ENCODE measurements at regions not wholly inside any gene's neighbourhood (a gene's known extent, or its start where the extent isn't known, plus 50 kb on each side); places are given as distances from the start of the nearest gene placed in this dataset.
A peak's percentile ranks its signal among the peaks of the same experiment; 100 is the strongest.

- no peak overlapping the region for H3K4me3 ChIP-seq
- ATAC-seq, result no peak
- no peaks in the 10 kb centered on the region for H3K36me3 ChIP-seq
- H3K4me1 ChIP-seq, result peaks cover 0 to 2% (median 0%) of the 10 kb centered on the region in 12 donors
- H3K27ac ChIP-seq, result no peak overlapping the region
- no peak for DNase-seq
- TF ChIP-seq CTCF (IDR thresholded peaks at IDR 0.05) (no peak), POLR2A (IDR thresholded peaks at IDR 0.05) (no peak)
- H3K9me3 ChIP-seq, result peaks cover 0 to 9% (median 0%) of the 10 kb centered on the region in 12 donors
- no peaks in the 10 kb centered on the region for H3K27me3 ChIP-seq
- intact Hi-C loops (cut with DNase I), result no loop called here
- WGBS, 4 donors, result 59 to 68% (median 64%) methylated on average over 2 of the region's 2 CpGs
Observed at GRCh38 chr12:90423965-90424364, 531.0 kb downstream of the CCER1 start.

GRCh38 chr12:90410962-90411361, 544.0 kb downstream of the CCER1 start:
- DNase-seq, result peak in 2 of 5 donors; percentile 10 to 51
- no peak for TF ChIP-seq CTCF (IDR thresholded peaks at IDR 0.05)
- Histone ChIP-seq H3K9me3 (peaks cover 0 to 7% (median 0%) of the 10 kb centered on the region in 12 donors), H3K36me3 (no peaks in the 10 kb centered on the region), H3K27ac (no peak overlapping the region), H3K4me1 (no peaks in the 10 kb centered on the region), H3K4me3 (no peak overlapping the region), H3K27me3 (no peaks in the 10 kb centered on the region)
- WGBS, 4 donors, result 95 to 99% (median 97%) methylated on average over 17 to 33 of the region's 33 CpGs
- ATAC-seq, result no peak
- intact Hi-C loops (cut with DNase I), result no loop called here

GRCh38 chr12:90407841-90408240, 547.1 kb downstream of the CCER1 start:
- H3K27me3 ChIP-seq, result no peaks in the 10 kb centered on the region
- H3K4me3 ChIP-seq, result no peak overlapping the region
- DNase-seq (no peak), ATAC-seq (no peak)
- no peaks in the 10 kb centered on the region for H3K4me1 ChIP-seq
- no peaks in the 10 kb centered on the region for H3K9me3 ChIP-seq
- TF ChIP-seq POLR2A (IDR thresholded peaks at IDR 0.05) (no peak), CTCF (IDR thresholded peaks at IDR 0.05) (no peak)
- no peak overlapping the region for H3K27ac ChIP-seq
- intact Hi-C loops (cut with DNase I), result no loop called here
- no peaks in the 10 kb centered on the region for H3K36me3 ChIP-seq
- WGBS, 4 donors, result 62 to 73% (median 70%) methylated on average over 2 of the region's 2 CpGs

GRCh38 chr12:90404071-90404470, 550.9 kb downstream of the CCER1 start:
- H3K4me3 ChIP-seq, result no peak overlapping the region
- no peak for TF ChIP-seq CTCF (IDR thresholded peaks at IDR 0.05)
- no peaks in the 10 kb centered on the region for H3K27me3 ChIP-seq
- no peak overlapping the region for H3K27ac ChIP-seq
- no peaks in the 10 kb centered on the region for H3K36me3 ChIP-seq
- ATAC-seq, result no peak
- intact Hi-C loops (cut with DNase I), result no loop called here
- no peaks in the 10 kb centered on the region for H3K4me1 ChIP-seq
- H3K9me3 ChIP-seq, result no peaks in the 10 kb centered on the region
- DNase-seq, result no peak

Measured in heart left ventricle (tissue), 16 donors.